IMR-90 (cell line): ENCODE measurements at regions not wholly inside any gene's neighbourhood (a gene's known extent, or its start where the extent isn't known, plus 50 kb on each side); places are given as distances from the start of the nearest gene placed in this dataset.

Source experiments
- ATAC-seq: fragments of 200-7000 bp; cut with Tn5 transposase; 2 replicates; pipeline ENCODE4 v1.9.1; 2020; ENCODE audit warnings: low read depth, mild to moderate bottlenecking, moderate library complexity
- BruUV-seq: library from RNA; stranded (reverse); fragments of 400-500 nt; replicated peaks from 2 replicates; lab custom pipeline; 2021; lab: Mats Ljungman, UMichigan
- CTCF ChIA-PET: fragments of 300-600 bp; formaldehyde crosslinking; extraction: SDS; loops from one replicate; lab custom pipeline; 2021; ENCODE audit warnings: antibody characterized with exemption; lab: Yijun Ruan, JAX
- POLR2A ChIA-PET: fragments of 300-600 bp; sonication (Branson Sonifier 250); formaldehyde crosslinking; loops from one replicate; lab custom pipeline; 2022; ENCODE audit warnings: antibody characterized with exemption; ENCODE audit not compliant: unreplicated experiment; lab: Charles Lee
- DNase-seq: peaks from one replicate; pipeline ENCODE4 v3.0.0; 2013
- H2AFZ ChIP-seq: replicated peaks from 2 replicates; pipeline ENCODE3; 2013; ENCODE audit warnings: low read length, mild to moderate bottlenecking; ENCODE audit not compliant: poor library complexity
- H2AK5ac ChIP-seq: 2 replicates; pipeline ENCODE4 v1.6.1; 2013; ENCODE audit warnings: low read depth, low read length, inconsistent platforms
- H2AK9ac ChIP-seq: replicated peaks from 2 replicates; pipeline ENCODE3; 2013; ENCODE audit warnings: mild to moderate bottlenecking, low read depth, low read length, moderate library complexity; ENCODE audit not compliant: poor library complexity
- H2BK120ac ChIP-seq: 2 replicates; pipeline ENCODE4 v1.6.1; 2013; ENCODE audit warnings: low read depth, low read length, inconsistent platforms
- H2BK15ac ChIP-seq: 3 replicates; pipeline ENCODE4 v1.6.1; 2013; ENCODE audit warnings: low read depth, low read length, inconsistent platforms
- H2BK20ac ChIP-seq: 2 replicates; pipeline ENCODE4 v1.6.1; 2013; ENCODE audit warnings: low read depth, mild to moderate bottlenecking, inconsistent platforms, low read length, moderate library complexity
- H2BK5ac ChIP-seq: 2 replicates; pipeline ENCODE4 v1.6.1; 2013; ENCODE audit warnings: mild to moderate bottlenecking, low read depth, low read length, inconsistent platforms; ENCODE audit not compliant: poor library complexity, severe bottlenecking
- H3K14ac ChIP-seq: replicated peaks from 2 replicates; pipeline ENCODE4 v1.6.1; 2013; ENCODE audit warnings: low read depth, low read length, inconsistent platforms
- H3K18ac ChIP-seq: 2 replicates; pipeline ENCODE4 v1.6.1; 2013; ENCODE audit warnings: low read depth, low read length, control low read depth
- H3K23ac ChIP-seq: 2 replicates; pipeline ENCODE4 v1.6.1; 2013; ENCODE audit warnings: low read depth, low read length, inconsistent platforms
- H3K27ac ChIP-seq: 2 replicates; pipeline ENCODE4 v1.5.1; 2013; ENCODE audit warnings: mild to moderate bottlenecking, control low read depth, low read length; ENCODE audit not compliant: insufficient read depth
- H3K27me3 ChIP-seq: 2 replicates; pipeline ENCODE4 v1.6.1; 2013; ENCODE audit warnings: low read length; ENCODE audit not compliant: control insufficient read depth, insufficient read depth
- H3K36me3 ChIP-seq: 2 replicates; pipeline ENCODE4 v1.6.1; 2013; ENCODE audit warnings: low read length, mixed read lengths; ENCODE audit not compliant: control insufficient read depth, insufficient read depth
- H3K4ac ChIP-seq: 2 replicates; pipeline ENCODE4 v1.6.1; 2013; ENCODE audit warnings: low read depth, low read length, inconsistent platforms
- H3K4me1 ChIP-seq: 2 replicates; pipeline ENCODE4 v1.6.1; 2013; ENCODE audit warnings: low read length, mixed read lengths; ENCODE audit not compliant: control insufficient read depth, insufficient read depth
- H3K4me2 ChIP-seq: 2 replicates; pipeline ENCODE4 v1.6.1; 2013; ENCODE audit warnings: low read depth, mild to moderate bottlenecking, control low read depth, low read length, moderate library complexity
- H3K4me3 ChIP-seq: 2 replicates; pipeline ENCODE4 v1.5.1; 2013; ENCODE audit warnings: low read depth, mild to moderate bottlenecking, control low read depth, low read length, moderate library complexity; ENCODE audit not compliant: insufficient read depth
- H3K56ac ChIP-seq: 2 replicates; pipeline ENCODE4 v1.6.1; 2013; ENCODE audit warnings: low read length, inconsistent platforms; ENCODE audit not compliant: insufficient read depth; ENCODE audit errors: extremely low read depth
- H3K79me1 ChIP-seq, 2 experiments: 2 replicates each; pipeline ENCODE4 v1.6.1; 2013; ENCODE audit warnings: low read length in 2 of 2, inconsistent platforms in 1 of 2, low read depth in 1 of 2
- H3K9ac ChIP-seq: 2 replicates; pipeline ENCODE4 v1.6.1; 2013; ENCODE audit warnings: low read depth, low read length, control low read depth
- H3K9me1 ChIP-seq: 2 replicates; pipeline ENCODE4 v1.6.1; 2013; ENCODE audit warnings: low read length, inconsistent platforms; ENCODE audit not compliant: insufficient read depth
- H3K9me3 ChIP-seq: 2 replicates; pipeline ENCODE4 v1.6.1; 2013; ENCODE audit warnings: low read length; ENCODE audit not compliant: control insufficient read depth, insufficient read depth
- H4K20me1 ChIP-seq: 2 replicates; pipeline ENCODE4 v1.6.1; 2013; ENCODE audit warnings: low read length, inconsistent platforms; ENCODE audit not compliant: insufficient read depth
- H4K5ac ChIP-seq: 2 replicates; pipeline ENCODE4 v1.6.1; 2013; ENCODE audit warnings: mild to moderate bottlenecking, low read depth, low read length, control low read depth
- H4K8ac ChIP-seq, 2 experiments: 2 replicates each; pipeline ENCODE4 v1.6.1; 2013; ENCODE audit warnings: low read depth in 2 of 2, low read length in 2 of 2, control low read depth in 1 of 2, inconsistent platforms in 1 of 2
- H4K91ac ChIP-seq: 2 replicates; pipeline ENCODE4 v1.6.1; 2013; ENCODE audit warnings: low read depth, low read length, inconsistent platforms; ENCODE audit not compliant: insufficient read depth
- BHLHE40 ChIP-seq: fragments of 150-350 bp; IDR thresholded peaks from 2 replicates; pipeline ENCODE4 v1.6.1; 2016; ENCODE audit warnings: mild to moderate bottlenecking, low read depth, low read length
- CEBPB ChIP-seq: IDR thresholded peaks from 2 replicates; pipeline ENCODE4 v1.6.1; 2012; ENCODE audit warnings: low read depth, low read length, improper control_type of control experiment
- CHD1 ChIP-seq: IDR thresholded peaks from 2 replicates; pipeline ENCODE4 v1.6.1; 2012; ENCODE audit warnings: low read depth, low read length, improper control_type of control experiment
- CTCF ChIP-seq: conservative IDR thresholded peaks from 2 replicates; pipeline ENCODE4 v1.5.1; 2012; ENCODE audit warnings: mild to moderate bottlenecking, low read depth, low read length, improper control_type of control experiment
- ELK1 ChIP-seq: fragments of 150-350 bp; IDR thresholded peaks from 2 replicates; pipeline ENCODE4 v1.6.1; 2016; ENCODE audit warnings: low read depth, mild to moderate bottlenecking, low read length, moderate library complexity, borderline replicate concordance
- NFE2L2 ChIP-seq: fragments of 150-350 bp; IDR thresholded peaks from 2 replicates; pipeline ENCODE4 v1.6.1; 2016; ENCODE audit warnings: low read depth, mild to moderate bottlenecking, low read length
- POLR2A ChIP-seq: IDR thresholded peaks from 2 replicates; pipeline ENCODE4 v1.6.1; 2012; ENCODE audit warnings: mild to moderate bottlenecking, low read depth, low read length
- RAD21 ChIP-seq: IDR thresholded peaks from 2 replicates; pipeline ENCODE4 v1.6.1; 2012; ENCODE audit warnings: low read length, improper control_type of control experiment
- RFX5 ChIP-seq: IDR thresholded peaks from 2 replicates; pipeline ENCODE4 v1.8.0; 2012; ENCODE audit warnings: low read depth, mild to moderate bottlenecking, low read length, moderate library complexity
- SMC3 ChIP-seq: fragments of 150-350 bp; IDR thresholded peaks from 2 replicates; pipeline ENCODE4 v1.6.1; 2016; ENCODE audit warnings: low read depth, mild to moderate bottlenecking, antibody characterized with exemption, low read length, moderate library complexity
- USF2 ChIP-seq: fragments of 150-350 bp; IDR thresholded peaks from 2 replicates; pipeline ENCODE4 v1.6.1; 2017; ENCODE audit warnings: mild to moderate bottlenecking, antibody characterized with exemption, low read length, low read depth
- WGBS, 2 experiments: methylation state at CpG; one replicate each; pipeline versions ENCODE4 v1.1.5 to v1.1.7; 2013; ENCODE audit warnings: missing lambda C conversion rate in 2 of 2; ENCODE audit not compliant: insufficient read length in 1 of 2; ENCODE audit errors: extremely low coverage in 2 of 2; 5-methylcytosine and 5-hydroxymethylcytosine counted together
- dilution Hi-C: fragments of 300-500 bp; cut with HindIII; formaldehyde crosslinking; loops from one replicate; pipeline ENCODE4 v1.14.3; 2018; ENCODE audit warnings: low sequenced_read_pairs; ENCODE audit not compliant: unreplicated experiment
- in situ Hi-C: fragments of 300-500 bp; cut with MboI; formaldehyde crosslinking; loops from 3 replicates; pipeline ENCODE4 v1.14.3; 2019; ENCODE audit warnings: low sequenced_read_pairs, inconsistent platforms, mixed read lengths
- intact Hi-C: fragments of 100-400 bp; cut with micrococcal nuclease; formaldehyde crosslinking; loops from 2 replicates; pipeline ENCODE4 v1.10.0; 2022

GRCh38 chr3:124256156-124256555, 264.2 kb upstream of the ROPN1 start:
- Histone ChIP-seq H3K4ac (no peak overlapping the region), H3K27me3 (no peaks in the 10 kb centered on the region; the same call in 1 of the 2 replicates), H3K36me3 (no peaks in the 10 kb centered on the region), H4K5ac (no peak overlapping the region), H2BK120ac (no peak overlapping the region), H4K8ac (no peak overlapping the region), H3K4me2 (no peak overlapping the region), H2BK5ac (no peak overlapping the region), H2BK20ac (no peak overlapping the region), H3K9ac (no peak overlapping the region), H2AFZ (no peak overlapping the region), H3K4me1 (peaks cover 14% of the 10 kb centered on the region), H2AK5ac (no peak overlapping the region), H3K4me3 (no peak overlapping the region), H3K18ac (no peak overlapping the region), H3K56ac (no peak overlapping the region), H4K91ac (no peak overlapping the region), H2AK9ac (no peak overlapping the region), H3K9me1 (peaks cover 11% of the 10 kb centered on the region), H4K20me1 (no peaks in the 10 kb centered on the region), H3K79me1 (no peaks in the 10 kb centered on the region), H3K14ac (no peak overlapping the region), H3K9me3 (no peaks in the 10 kb centered on the region), H2BK15ac (no peak overlapping the region), H3K27ac (no peak overlapping the region), H3K23ac (no peak overlapping the region)
- dilution Hi-C loops = no loop called here
- WGBS, 2 experiments = no CpG with 5 or more reads among the region's 1 CpG
- in situ Hi-C loops = no loop called here
- intact Hi-C loops = no loop called here
- POLR2A ChIA-PET = no interaction called here
- ATAC-seq (no peak), DNase-seq (no peak)
- no TSS peak for BruUV-seq
- TF ChIP-seq RFX5 (no peak), CHD1 (no peak), SMC3 (no peak), USF2 (no peak), RAD21 (no peak), POLR2A (no peak), CEBPB (no peak), CTCF (no peak), ELK1 (no peak), BHLHE40 (no peak), NFE2L2 (no peak)
- CTCF ChIA-PET = no interaction called here
